ENCODE measurements at regions not wholly inside any gene's neighbourhood (a gene's known extent, or its start where the extent isn't known, plus 50 kb on each side); places are given as distances from the start of the nearest gene placed in this dataset.

DNA sequence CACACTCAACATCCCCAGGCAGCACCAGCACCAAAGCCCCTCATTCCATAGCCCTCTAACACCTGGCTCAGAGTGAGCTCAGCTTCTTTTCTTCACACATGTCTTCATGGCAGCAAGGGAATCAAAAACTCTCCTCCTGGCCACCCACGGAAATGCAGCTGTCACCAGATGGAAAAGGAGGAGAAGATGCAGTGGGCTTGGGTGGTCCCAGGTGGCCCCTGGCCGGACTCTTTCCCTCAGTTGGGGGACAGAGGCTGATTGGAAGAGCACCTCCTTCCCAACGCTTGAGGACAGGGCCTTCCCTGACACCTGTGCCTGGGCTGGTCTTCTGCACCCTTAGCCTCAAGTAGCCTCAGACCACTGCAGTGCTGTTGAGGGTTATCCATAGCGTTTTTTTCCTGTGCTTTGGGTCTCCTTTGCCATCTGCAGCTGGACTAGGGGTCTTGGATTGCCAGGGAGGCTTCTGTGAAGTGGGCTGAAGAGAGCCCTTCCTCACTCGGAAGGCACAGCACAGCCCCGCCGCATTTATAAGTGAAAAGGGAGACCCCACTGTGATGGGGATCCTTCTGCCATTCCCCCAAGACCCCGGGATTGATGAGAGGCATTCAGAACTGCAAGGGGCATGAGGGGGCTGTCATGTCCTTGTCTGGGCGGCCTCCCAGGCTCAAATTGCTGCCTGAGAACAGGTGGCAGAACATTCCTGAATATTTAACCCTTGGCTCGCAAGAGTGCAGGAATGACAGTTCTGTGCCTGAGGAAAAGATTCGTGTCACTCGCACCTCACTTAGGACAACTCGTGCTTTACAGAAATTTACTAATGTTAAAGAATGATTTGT is 200.0 kb downstream of the AUH start:
- no peak for DNase-seq

DNA sequence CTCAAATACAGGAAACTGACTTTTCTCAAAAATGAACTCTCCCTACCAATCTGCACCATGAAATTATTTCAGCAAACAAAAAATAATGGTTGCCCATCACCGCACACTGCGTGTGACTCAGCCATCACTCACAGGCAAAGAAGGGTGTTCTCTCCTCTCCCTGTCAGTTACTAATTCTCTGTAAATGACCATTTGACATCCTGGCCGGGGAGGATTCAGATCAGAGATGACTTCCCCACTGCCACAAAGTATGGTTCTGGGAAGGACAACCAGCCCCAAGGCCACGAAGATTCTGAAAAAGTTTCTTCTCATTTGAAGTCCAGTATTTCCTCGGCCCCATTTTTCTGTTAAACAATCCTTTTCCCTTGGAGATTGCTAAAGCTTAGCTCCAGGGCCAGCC is 199.4 kb downstream of the AUH start:
- DNase-seq, result no peak

DNA sequence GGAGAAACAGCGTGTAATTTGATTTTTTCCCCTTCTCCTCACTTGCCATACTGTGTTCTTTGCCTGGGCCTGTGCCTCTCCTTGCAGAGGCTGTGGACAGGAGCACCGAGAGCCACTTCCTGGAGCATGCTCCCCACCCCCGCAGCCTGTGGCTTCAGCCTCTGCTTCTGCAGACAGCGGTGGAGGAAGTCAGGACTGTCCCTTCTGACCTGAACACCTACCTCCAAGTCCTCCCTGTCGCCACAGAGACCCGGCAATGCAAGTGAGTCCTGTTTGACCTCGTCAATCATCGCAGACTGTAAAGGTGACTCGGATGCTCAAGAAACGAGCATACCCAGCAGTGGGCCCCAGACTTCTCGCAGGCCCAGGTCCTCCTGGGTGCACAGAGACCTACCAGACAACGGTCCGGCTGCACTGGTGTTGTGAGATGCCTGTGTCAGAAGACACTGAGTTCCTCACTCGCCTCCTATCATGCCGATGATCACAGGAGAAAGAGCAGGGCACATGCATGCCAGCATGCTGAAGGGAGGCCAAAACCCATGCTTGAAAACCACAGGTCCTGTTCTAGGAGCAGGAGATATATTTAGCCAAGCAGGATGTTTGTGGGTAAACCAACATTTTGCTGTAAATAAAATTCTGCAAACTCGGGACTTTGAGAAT is 198.8 kb downstream of the AUH start:
- no peak for DNase-seq

DNA sequence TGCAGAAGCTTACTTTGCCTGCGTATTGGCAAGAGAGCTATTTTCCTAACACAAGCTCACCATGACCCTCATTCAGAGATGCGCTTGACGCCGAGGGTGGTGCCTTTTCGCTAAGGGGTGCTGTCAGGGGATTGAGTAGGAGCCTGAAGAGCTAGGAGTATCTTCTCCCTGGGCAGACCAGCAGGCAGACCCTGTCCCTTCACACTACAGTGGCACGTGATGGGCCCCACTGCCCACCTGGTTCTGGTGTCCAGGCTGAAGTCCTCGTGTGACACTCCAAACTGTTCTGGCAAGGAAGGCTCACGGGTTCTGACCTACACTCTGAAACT is 198.3 kb downstream of the AUH start:
- DNase-seq, result no peak

DNA sequence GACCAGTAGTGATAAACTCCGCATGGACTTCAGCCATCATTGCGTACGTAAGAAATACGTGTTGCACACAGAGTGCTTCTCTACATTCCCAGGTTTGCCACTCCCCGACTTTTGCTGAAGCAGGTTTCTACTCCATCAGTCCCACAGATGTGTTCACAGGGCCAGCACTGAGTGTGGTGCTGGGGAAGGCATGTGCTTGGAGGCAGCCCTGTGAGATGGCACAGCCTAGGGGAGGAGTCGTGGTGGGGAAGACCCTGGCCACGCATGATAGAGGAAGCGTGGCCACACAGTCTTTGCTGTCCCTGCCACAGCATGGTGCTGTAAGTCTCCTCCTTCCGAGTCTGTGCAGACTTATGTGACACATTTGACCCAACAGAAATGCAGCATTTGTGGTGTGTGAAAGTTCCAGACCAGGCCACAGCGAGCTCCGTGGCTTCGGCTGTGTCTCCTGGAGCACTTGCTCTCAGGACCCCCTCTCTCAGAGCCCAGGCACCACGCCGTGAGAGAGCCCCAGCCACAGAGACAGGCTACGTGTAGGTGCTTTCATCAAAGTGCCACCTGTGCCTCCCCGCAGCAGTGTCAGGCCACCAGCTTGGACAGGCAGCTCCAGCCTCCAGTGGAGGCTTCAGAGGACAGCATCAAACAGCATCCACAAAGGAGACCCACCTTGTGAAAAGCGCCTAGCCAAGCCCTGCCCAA is 197.8 kb downstream of the AUH start:
- no peak for DNase-seq

Measured in DMS 273 treated with DMSO at 0.1 percent for 48 hours (cell line).